GM13976 (cell line): ENCODE measurements at regions not wholly inside any gene's neighbourhood (a gene's known extent, or its start where the extent isn't known, plus 50 kb on each side); places are given as distances from the start of the nearest gene placed in this dataset.

Source experiments
- DNase-seq: peaks from one replicate; pipeline ENCODE4 v3.0.0; 2012; ENCODE audit warnings: low spot score
- in situ Hi-C: fragments of 300-500 bp; cut with MboI; formaldehyde crosslinking; loops from one replicate; pipeline ENCODE4 v1.12.0; 2022; ENCODE audit warnings: low sequenced_read_pairs, mixed read lengths, inconsistent platforms; ENCODE audit not compliant: unreplicated experiment
- TF ChIP-seq, protein P1 (sequence below): IDR thresholded peaks from 2 replicates; pipeline ENCODE4 v1.5.1; 2012; ENCODE audit warnings: borderline replicate concordance, mild to moderate bottlenecking; ENCODE audit not compliant: insufficient read depth; ENCODE audit errors: extremely low read depth, missing control alignments, control extremely low read depth

DNA sequence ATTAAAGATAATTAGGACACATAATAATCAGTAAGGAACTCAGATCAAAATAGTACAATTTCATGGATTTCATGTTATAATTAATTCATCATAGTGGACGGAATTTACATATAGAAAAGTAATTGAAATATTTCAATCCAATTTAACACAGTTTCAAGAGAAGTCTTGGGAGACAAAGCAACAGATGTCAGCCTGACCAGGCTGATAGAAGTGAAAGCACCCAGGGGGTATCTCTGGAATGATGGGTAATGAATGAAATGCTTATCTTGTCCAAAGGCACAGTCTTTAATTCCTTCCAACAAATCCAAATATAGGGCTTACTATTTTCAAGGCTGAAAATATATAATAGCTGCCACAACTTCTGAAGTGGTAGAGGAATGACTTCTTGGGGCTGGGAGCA is 629.3 kb upstream of the RGMB start:
- TF ChIP-seq, protein P1, sequence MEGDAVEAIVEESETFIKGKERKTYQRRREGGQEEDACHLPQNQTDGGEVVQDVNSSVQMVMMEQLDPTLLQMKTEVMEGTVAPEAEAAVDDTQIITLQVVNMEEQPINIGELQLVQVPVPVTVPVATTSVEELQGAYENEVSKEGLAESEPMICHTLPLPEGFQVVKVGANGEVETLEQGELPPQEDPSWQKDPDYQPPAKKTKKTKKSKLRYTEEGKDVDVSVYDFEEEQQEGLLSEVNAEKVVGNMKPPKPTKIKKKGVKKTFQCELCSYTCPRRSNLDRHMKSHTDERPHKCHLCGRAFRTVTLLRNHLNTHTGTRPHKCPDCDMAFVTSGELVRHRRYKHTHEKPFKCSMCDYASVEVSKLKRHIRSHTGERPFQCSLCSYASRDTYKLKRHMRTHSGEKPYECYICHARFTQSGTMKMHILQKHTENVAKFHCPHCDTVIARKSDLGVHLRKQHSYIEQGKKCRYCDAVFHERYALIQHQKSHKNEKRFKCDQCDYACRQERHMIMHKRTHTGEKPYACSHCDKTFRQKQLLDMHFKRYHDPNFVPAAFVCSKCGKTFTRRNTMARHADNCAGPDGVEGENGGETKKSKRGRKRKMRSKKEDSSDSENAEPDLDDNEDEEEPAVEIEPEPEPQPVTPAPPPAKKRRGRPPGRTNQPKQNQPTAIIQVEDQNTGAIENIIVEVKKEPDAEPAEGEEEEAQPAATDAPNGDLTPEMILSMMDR: no peak
- DNase-seq: no peak
- in situ Hi-C loops: no loop called here

DNA sequence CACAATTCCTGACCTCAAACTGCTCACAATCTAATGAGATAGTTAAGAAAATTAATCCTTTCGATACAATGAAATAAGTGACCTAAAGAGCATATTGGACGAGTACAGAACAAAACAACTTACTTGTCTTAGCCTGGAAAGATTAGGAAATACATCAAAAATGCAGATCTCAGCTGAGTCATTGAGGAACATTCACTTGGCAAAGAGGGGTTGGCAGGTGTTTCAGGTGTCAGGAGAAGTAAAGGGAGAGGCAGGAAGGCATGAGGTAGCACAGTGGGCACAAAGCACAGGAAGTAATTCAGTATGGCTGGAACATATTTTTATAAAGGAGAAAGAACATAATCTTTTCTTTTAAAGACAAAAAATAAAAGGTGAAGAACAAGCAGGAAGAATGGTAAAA is 628.8 kb upstream of the RGMB start:
- in situ Hi-C loops: no loop called here
- TF ChIP-seq, protein P1: no peak
- no peak for DNase-seq

- TF ChIP-seq, protein P1: no peak
- in situ Hi-C loops: no loop called here
- no peak for DNase-seq
Observed at GRCh38 chr5:98157368-98157767, 616.1 kb upstream of the RGMB start.

GRCh38 chr5:98158440-98158839 is 615.0 kb upstream of the RGMB start:
- in situ Hi-C loops: no loop called here
- TF ChIP-seq, protein P1: no peak
- DNase-seq: no peak

DNA sequence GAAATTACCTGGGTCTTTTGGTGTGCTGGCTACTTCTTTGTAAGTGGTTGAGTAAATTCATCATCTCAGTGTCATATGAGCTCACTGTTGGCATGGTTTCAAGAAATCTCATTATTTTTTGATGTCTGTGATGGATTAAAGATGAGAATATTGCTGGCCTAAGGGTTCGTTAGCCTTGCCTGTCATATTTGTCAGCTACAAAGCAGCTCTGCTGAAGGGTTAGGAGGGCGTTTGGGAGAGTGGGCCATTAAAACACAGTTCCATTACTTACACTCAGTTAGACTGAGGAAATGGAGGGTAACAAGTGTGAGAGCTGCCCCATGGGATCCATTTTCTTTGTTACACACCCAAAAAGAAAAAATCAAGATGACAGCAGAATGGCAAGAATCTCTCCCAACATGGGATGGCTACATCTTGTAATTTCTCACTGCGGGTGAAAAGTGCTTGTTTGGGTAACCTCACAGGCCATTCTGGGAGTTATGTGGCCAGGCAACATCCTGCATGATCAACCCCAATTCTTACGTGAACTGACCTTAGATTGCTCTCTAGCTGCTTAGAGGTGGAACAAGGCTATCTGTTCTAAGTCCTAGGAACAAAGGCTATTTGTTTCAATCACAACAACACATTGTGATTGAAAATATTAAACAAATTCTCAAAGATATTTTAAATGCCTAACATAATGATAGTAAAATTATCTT is 609.5 kb upstream of the RGMB start:
- TF ChIP-seq, protein P1: no peak
- in situ Hi-C loops: no loop called here
- no peak for DNase-seq

GRCh38 chr5:98168871-98169270 is 604.6 kb upstream of the RGMB start:
- in situ Hi-C loops: no loop called here
- TF ChIP-seq, protein P1: no peak

More at GRCh38 chr5:98168871-98169270, 604.6 kb upstream of the RGMB start:
- no peak for DNase-seq
